NOMO-1 treated with dmso at 0.1 percent for 144 hours (cell line): ENCODE measurements at regions not wholly inside any gene's neighbourhood (a gene's known extent, or its start where the extent isn't known, plus 50 kb on each side); places are given as distances from the start of the nearest gene placed in this dataset.
A peak's percentile ranks its signal among the peaks of the same experiment; 100 is the strongest.
"Not testable (repeated sequence)": the region's sequence is repeated elsewhere in the genome, so short reads cannot be mapped to it uniquely, and the experiment has no call there.

Source experiments
- DNase-seq: peaks from one replicate; lab custom pipeline; 2025; ENCODE audit not compliant: unreplicated experiment; lab: John Stamatoyannopoulos, UW

GRCh38 chr16:82302042-82302727, 132.2 kb upstream of the MPHOSPH6 start:
- DNase-seq = no peak

DNA sequence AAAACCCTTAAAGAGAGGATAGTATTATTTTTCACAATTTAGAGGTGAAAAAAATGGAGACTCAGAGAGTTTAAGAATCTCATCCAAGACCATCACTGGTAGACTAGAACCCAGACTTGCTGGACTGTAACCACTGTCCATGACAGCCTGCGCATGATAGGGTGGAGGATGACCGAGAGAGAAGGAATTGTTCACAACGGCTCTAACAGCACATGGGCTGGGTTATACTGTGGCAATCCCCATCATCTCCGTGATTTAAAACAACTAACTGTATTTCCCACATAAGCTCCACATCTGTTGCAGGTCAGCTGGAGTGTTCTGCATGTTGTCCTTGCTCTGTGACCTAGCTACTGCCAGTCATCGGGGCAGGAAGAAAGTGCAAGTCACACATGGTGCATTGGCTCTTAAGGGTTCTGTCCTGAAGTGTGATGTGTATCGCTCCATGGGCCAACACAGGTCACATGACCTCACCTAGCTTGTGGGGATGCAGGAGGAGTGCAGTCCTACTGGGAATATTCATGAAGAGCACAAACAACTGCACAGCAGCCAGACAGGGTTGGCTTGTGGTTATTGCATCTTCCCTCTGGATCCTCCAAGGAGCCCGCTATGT, 131.2 kb upstream of the MPHOSPH6 start:
- no peak for DNase-seq

- no peak for DNase-seq
Measured at GRCh38 chr16:82300374-82300951, 130.4 kb upstream of the MPHOSPH6 start.

- no peak for DNase-seq
Measured at GRCh38 chr16:82298472-82298871, 128.4 kb upstream of the MPHOSPH6 start.

DNA sequence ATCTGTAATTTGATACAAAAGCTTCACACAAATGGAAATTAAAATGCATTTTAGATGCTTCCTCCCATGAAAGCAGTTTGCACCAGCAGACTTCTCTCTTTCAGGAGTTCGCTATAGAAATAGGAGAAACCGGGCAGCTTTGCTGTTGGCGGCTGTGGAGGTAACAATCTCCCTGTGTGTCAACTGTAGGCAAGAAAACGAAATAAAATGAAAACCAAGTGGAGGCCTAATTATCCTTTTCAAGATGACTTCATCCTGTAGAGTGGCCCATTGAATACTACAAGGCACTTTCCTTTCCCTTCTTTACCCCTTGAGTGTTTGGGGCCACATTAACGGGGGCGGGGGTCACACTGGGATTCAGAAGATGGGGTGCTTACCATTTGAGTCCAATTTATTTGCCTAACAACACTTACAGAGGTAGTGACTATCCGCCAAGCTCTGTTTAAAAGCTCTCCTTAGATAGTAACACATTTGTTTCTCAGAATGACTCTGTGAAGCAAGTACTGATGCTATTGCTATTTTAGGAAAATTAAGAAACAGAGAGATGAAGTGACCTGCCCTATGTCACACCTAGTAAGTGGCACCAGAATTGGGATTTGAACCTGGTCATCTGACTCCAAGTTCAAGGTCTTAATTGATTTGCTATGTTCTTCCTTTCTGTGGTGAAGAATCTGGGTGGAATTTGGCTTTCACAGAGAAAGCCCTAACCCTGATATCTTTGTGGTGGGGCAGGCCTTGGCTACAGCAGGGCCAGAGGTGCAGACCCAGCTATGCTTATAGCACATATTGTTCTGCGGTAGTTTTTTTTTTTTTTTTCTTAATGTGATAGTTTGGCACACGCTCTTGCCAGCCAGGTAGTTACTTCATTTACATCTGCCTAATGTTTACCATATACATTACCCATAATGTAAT, 125.5 kb upstream of the MPHOSPH6 start:
- no peak for DNase-seq

GRCh38 chr16:82293671-82294070, 123.6 kb upstream of the MPHOSPH6 start:
- DNase-seq = no peak

GRCh38 chr16:82287937-82288336, 117.9 kb upstream of the MPHOSPH6 start:
- no peak for DNase-seq

- DNase-seq = peak; percentile 16
Measured at GRCh38 chr16:82282662-82283061, 112.6 kb upstream of the MPHOSPH6 start.

- DNase-seq = no peak
Measured at GRCh38 chr16:82281544-82281943, 111.5 kb upstream of the MPHOSPH6 start.

DNA sequence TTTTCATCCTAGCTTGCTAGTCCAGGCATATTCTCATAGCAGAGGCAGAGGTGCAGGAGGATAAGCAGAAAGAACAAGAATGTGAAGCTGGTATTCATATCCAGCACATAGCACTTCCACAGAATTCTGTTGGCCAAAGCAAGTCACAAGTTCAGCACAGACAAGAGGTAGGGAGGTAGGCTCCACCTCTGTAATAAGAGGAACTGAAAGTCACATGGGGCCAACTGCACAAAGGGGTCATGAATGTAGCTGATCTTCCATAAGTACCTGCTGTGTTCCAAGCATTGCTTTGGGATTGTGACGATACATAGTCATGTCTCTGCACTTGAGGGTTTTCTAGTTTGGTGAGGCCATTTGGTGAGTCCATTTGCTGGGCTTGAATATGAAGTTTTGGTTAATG, 110.8 kb upstream of the MPHOSPH6 start:
- DNase-seq = peak; percentile 10

GRCh38 chr16:82275349-82275748, 105.3 kb upstream of the MPHOSPH6 start:
- not testable (repeated sequence) for DNase-seq

DNA sequence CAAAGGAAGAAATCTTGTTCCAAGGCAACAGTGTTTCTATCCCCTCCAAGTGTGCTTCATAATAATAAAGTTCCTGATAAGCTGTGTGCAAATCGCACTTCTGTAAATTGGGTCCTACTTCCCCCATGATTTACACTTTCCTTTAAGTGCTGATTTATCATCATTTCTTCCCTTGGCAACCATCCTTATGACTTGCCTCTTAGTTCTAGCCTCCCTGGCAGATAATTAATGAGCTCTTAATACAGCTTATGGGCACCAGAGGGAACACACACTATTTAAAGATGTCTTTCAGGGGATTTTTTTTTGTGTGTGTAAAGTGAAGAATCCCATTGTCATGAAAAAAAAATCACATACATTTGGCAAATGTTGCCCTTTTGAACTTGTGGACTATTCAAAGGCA, 101.6 kb upstream of the MPHOSPH6 start:
- DNase-seq = no peak

DNA sequence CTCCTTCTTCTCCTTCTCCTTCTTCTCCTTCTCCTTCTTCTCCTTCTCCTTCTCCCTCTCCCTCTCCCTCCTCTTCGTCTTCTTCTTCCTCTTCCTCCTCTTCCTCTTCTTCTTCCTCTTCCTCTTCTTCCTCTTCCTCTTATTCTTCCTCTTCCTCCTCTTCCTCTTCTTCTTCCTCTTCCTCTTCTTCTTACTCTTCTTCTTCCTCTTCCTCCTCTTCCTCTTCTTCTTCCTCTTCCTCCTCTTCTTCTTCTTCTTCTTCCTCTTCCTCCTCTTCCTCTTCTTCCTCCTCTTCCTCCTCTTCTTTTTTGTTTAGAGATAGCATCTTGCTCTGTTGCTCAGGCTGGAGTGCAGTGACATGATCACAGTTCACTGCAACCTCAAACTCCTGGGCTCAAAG, 97.7 kb upstream of the MPHOSPH6 start:
- DNase-seq = not testable (repeated sequence)

- DNase-seq = no peak
Measured at GRCh38 chr16:82265809-82266208, 95.8 kb upstream of the MPHOSPH6 start.

GRCh38 chr16:82264756-82265155, 94.7 kb upstream of the MPHOSPH6 start:
- no peak for DNase-seq

GRCh38 chr16:82263521-82264143, 93.6 kb upstream of the MPHOSPH6 start:
- peak; percentile 0 for DNase-seq

DNA sequence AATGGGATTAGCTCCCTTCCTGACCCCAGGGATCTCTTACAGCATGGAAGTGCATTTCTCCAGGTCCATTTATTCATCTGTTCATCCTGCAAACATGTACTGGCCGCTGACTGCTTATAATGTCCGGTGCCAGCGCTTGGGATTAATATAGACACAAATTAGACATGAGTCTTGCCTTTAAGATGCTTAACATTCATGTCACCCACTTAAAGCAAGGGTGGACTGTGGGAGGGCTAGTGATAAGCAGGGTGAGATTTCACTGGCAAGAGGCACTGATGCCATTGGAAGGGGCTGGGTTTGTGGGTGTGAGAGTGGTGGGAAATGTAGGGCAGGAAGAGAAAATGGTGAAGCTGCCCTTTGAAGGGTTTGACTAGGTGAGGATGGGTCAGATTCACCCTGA, 92.2 kb upstream of the MPHOSPH6 start:
- no peak for DNase-seq

GRCh38 chr16:82260212-82260795, 90.3 kb upstream of the MPHOSPH6 start:
- no peak for DNase-seq

- DNase-seq = no peak
Measured at GRCh38 chr16:82259731-82260130, 89.7 kb upstream of the MPHOSPH6 start.

- no peak for DNase-seq
Measured at GRCh38 chr16:82257990-82258389, 88.0 kb upstream of the MPHOSPH6 start.

DNA sequence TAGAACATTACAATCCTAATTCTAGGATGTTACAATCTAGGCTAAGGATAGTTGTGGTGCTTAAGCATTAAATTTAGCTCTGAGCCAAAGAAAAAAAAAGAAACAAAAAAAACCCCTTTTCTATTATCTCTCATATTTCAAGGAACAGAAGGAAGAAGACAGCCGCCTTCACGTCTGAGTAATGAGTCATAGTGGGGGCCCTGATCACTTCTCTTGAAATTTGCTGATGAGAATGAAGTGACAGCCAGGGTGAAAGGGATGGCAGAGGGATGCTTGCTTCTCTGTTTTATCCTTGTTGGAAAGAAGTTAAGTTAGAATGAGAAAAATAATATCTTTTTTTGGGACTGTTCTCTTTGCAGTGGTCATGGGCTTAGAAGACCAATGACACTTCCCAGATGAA, 82.6 kb upstream of the MPHOSPH6 start:
- no peak for DNase-seq
